ENCODE measurements at regions not wholly inside any gene's neighbourhood (a gene's known extent, or its start where the extent isn't known, plus 50 kb on each side); places are given as distances from the start of the nearest gene placed in this dataset.

- Histone ChIP-seq H3K36me3 (ENCODE audit: control insufficient read depth, insufficient read depth, low read length) (no peaks in the 10 kb centered on the region), H2BK120ac (ENCODE audit: low read depth, low read length) (no peak overlapping the region), H2BK15ac (ENCODE audit: low read depth, low read length) (no peak overlapping the region), H3K4me2 (ENCODE audit: low read depth, low read length) (no peak overlapping the region), H3K9me3 (ENCODE audit: control insufficient read depth, insufficient read depth, low read length) (peaks cover 2% of the 10 kb centered on the region; the same call in 1 of the 2 replicates), H3K27me3 (ENCODE audit: control insufficient read depth, insufficient read depth, low read length) (no peaks in the 10 kb centered on the region), H2BK20ac (ENCODE audit: low read depth, low read length) (no peak overlapping the region), H3K18ac (ENCODE audit: low read depth, low read length) (no peak overlapping the region), H4K8ac (ENCODE audit: low read depth in 2 of 2, low read length in 2 of 2) (no peak overlapping the region), H3K9ac (ENCODE audit: low read depth, low read length) (no peak overlapping the region), H3K79me1 (ENCODE audit: low read depth in 1 of 2, low read length in 2 of 2) (no peaks in the 10 kb centered on the region), H2AK9ac (replicated peaks; ENCODE audit: low read depth, low read length, poor library complexity) (no peak overlapping the region), H4K91ac (ENCODE audit: insufficient read depth, low read depth, low read length) (no peak overlapping the region), H3K9me1 (ENCODE audit: insufficient read depth, low read length) (no peaks in the 10 kb centered on the region), H2AFZ (replicated peaks; ENCODE audit: low read length, poor library complexity) (no peak overlapping the region), H3K14ac (replicated peaks; ENCODE audit: low read depth, low read length) (no peak overlapping the region), H4K20me1 (ENCODE audit: insufficient read depth, low read length) (no peaks in the 10 kb centered on the region), H3K23ac (ENCODE audit: low read depth, low read length) (no peak overlapping the region), H4K5ac (ENCODE audit: low read depth, low read length) (no peak overlapping the region), H2BK5ac (ENCODE audit: low read depth, low read length, poor library complexity, severe bottlenecking) (no peak overlapping the region), H3K4me1 (ENCODE audit: control insufficient read depth, insufficient read depth, low read length) (no peaks in the 10 kb centered on the region), H3K27ac (ENCODE audit: insufficient read depth, low read length) (no peak overlapping the region), H3K4ac (ENCODE audit: low read depth, low read length) (no peak overlapping the region), H3K4me3 (ENCODE audit: insufficient read depth, low read depth, low read length) (no peak overlapping the region), H2AK5ac (ENCODE audit: low read depth, low read length) (no peak overlapping the region), H3K56ac (ENCODE audit: extremely low read depth, insufficient read depth, low read length) (no peak overlapping the region)
- ChIA-PET POLR2A (ENCODE audit: unreplicated experiment) (no interaction called here), CTCF (no interaction called here)
- BruUV-seq (replicated peaks) = no TSS peak
- intact Hi-C loops (cut with micrococcal nuclease) (no loop called here), in situ Hi-C loops (cut with MboI; ENCODE audit: low sequenced_read_pairs) (no loop called here), dilution Hi-C loops (cut with HindIII; ENCODE audit: low sequenced_read_pairs, unreplicated experiment) (no loop called here)
- ATAC-seq (ENCODE audit: low read depth) = no peak
- TF ChIP-seq RCOR1 (IDR thresholded peaks at IDR 0.05; ENCODE audit: insufficient replicate concordance, low read length) (no peak), ELK1 (IDR thresholded peaks at IDR 0.05; ENCODE audit: borderline replicate concordance, low read depth, low read length) (no peak), SMC3 (IDR thresholded peaks at IDR 0.05; ENCODE audit: low read depth, low read length) (no peak), CTCF (conservative IDR thresholded peaks at IDR 0.05; ENCODE audit: low read depth, low read length) (no peak), NFE2L2 (IDR thresholded peaks at IDR 0.05; ENCODE audit: low read depth, low read length) (no peak), MAZ (IDR thresholded peaks at IDR 0.05; ENCODE audit: borderline replicate concordance, low read depth, low read length) (no peak), CEBPB (IDR thresholded peaks at IDR 0.05; ENCODE audit: low read depth, low read length) (no peak), MAFK (IDR thresholded peaks at IDR 0.05; ENCODE audit: low read depth, low read length) (no peak), RFX5 (IDR thresholded peaks at IDR 0.05; ENCODE audit: low read depth, low read length) (no peak), CHD1 (IDR thresholded peaks at IDR 0.05; ENCODE audit: low read depth, low read length) (no peak), FOS (IDR thresholded peaks at IDR 0.05; ENCODE audit: low read depth, low read length) (no peak), RAD21 (IDR thresholded peaks at IDR 0.05; ENCODE audit: low read length) (no peak), USF2 (IDR thresholded peaks at IDR 0.05; ENCODE audit: low read depth, low read length) (no peak), POLR2A (IDR thresholded peaks at IDR 0.05; ENCODE audit: low read depth, low read length) (no peak), MXI1 (IDR thresholded peaks at IDR 0.05; ENCODE audit: borderline replicate concordance, low read depth, low read length) (no peak), BHLHE40 (IDR thresholded peaks at IDR 0.05; ENCODE audit: low read depth, low read length) (no peak)
- no CpG with 5 or more reads among the region's 1 CpG for WGBS, 2 experiments (ENCODE audit: extremely low coverage in 2 of 2, insufficient read length in 1 of 2)
- DNase-seq = no peak
Observed at GRCh38 chr1:213884402-213884801, 103.4 kb upstream of the PROX1 start.

Measured in IMR-90 (cell line).